SJCRH30 (cell line): ENCODE measurements at regions not wholly inside any gene's neighbourhood (a gene's known extent, or its start where the extent isn't known, plus 50 kb on each side); places are given as distances from the start of the nearest gene placed in this dataset.

Source experiments
- DNase-seq, 2 experiments: peaks; one replicate each; pipeline ENCODE4 v3.0.0-alpha.2; 2015 to 2020
- H3K27ac ChIP-seq: fragments of 250-450 bp; sonication (Bioruptor Pico); 2 replicates; pipeline ENCODE4 v1.5.1; 2020; ENCODE audit warnings: mild to moderate bottlenecking, moderate library complexity
- H3K27me3 ChIP-seq: fragments of 250-450 bp; sonication (Bioruptor Pico); 2 replicates; pipeline ENCODE4 v1.5.1; 2020; ENCODE audit warnings: mild to moderate bottlenecking, moderate library complexity
- H3K36me3 ChIP-seq: fragments of 250-450 bp; sonication (Bioruptor Pico); 2 replicates; pipeline ENCODE4 v1.5.1; 2020; ENCODE audit warnings: mild to moderate bottlenecking, moderate library complexity
- H3K4me1 ChIP-seq: fragments of 250-450 bp; sonication (Bioruptor Pico); 2 replicates; pipeline ENCODE4 v1.5.1; 2020; ENCODE audit warnings: mild to moderate bottlenecking, moderate library complexity
- H3K4me3 ChIP-seq: fragments of 250-450 bp; sonication (Bioruptor Pico); 2 replicates; pipeline ENCODE4 v1.5.1; 2020; ENCODE audit warnings: mild to moderate bottlenecking, moderate library complexity
- H3K9me3 ChIP-seq: fragments of 250-450 bp; sonication (Bioruptor Pico); replicated peaks from 2 replicates; pipeline ENCODE4 v1.5.1; 2020; ENCODE audit warnings: mild to moderate bottlenecking, moderate library complexity

GRCh38 chr21:38899277-38899947 lies 93.7 kb downstream of the ETS2 start:
- no peak for DNase-seq
- 0 out of 2 replicates have a peak, but pooled peaks cover 3% of the 10 kb centered on the region for H3K9me3 ChIP-seq
- H3K27ac ChIP-seq: no peak overlapping the region
- H3K4me1 ChIP-seq: peaks cover 14% of the 10 kb centered on the region
- H3K4me3 ChIP-seq: no peak overlapping the region
- H3K36me3 ChIP-seq: no peaks in the 10 kb centered on the region
- H3K27me3 ChIP-seq: no peaks in the 10 kb centered on the region

DNA sequence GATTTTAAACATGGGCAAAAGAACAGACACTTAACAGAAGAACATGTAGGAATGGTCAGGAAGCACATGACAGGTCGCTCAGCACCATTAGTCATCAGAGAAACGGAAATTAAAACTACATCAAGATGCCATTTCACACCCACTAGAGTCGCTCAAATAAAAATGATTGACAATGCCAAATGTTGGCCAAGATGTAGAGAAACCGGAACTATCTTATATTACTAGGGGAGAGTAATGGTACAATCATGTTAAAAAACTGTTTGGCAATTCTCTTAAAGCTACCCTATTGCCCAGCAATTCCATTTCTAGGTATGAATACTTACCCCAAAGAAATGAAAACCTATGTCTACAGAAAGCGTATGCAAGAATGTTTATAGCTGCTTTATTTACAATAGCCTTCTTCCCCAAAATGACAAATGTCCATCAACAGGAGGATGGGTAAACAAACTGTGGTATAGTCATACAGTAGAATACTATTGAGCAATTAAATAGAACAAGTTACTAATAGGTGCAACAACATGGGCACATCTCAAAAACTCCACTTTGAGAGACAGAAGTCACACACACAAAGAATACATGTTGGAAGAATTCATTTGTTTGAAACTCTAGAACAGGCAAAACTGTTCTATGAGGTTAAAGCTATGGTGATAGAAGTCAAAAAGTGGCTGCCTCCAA lies 92.8 kb downstream of the ETS2 start:
- Histone ChIP-seq H3K9me3 (0 out of 2 replicates have a peak, but pooled peaks cover 3% of the 10 kb centered on the region), H3K27me3 (no peaks in the 10 kb centered on the region), H3K4me1 (peaks cover 14% of the 10 kb centered on the region), H3K27ac (no peak overlapping the region), H3K4me3 (no peak overlapping the region), H3K36me3 (no peaks in the 10 kb centered on the region)
- peak in 1 of 2 experiments; percentile 68 for DNase-seq

- Histone ChIP-seq H3K27me3 (no peaks in the 10 kb centered on the region), H3K27ac (no peak overlapping the region), H3K9me3 (0 out of 2 replicates have a peak, but pooled peaks cover 3% of the 10 kb centered on the region), H3K4me1 (peaks cover 14% of the 10 kb centered on the region), H3K36me3 (no peaks in the 10 kb centered on the region), H3K4me3 (no peak overlapping the region)
- DNase-seq: no peak
These were observed 92.0 kb downstream of the ETS2 start for GRCh38 chr21:38897532-38898421.

- Histone ChIP-seq H3K4me3 (no peak overlapping the region), H3K36me3 (no peaks in the 10 kb centered on the region), H3K4me1 (peaks cover 14% of the 10 kb centered on the region), H3K27ac (no peak overlapping the region), H3K27me3 (no peaks in the 10 kb centered on the region), H3K9me3 (0 out of 2 replicates have a peak, but pooled peaks cover 3% of the 10 kb centered on the region)
- DNase-seq: peak in 1 of 2 experiments; percentile 38
These were observed 89.2 kb downstream of the ETS2 start for GRCh38 chr21:38894899-38895298.

- Histone ChIP-seq H3K27ac (no peak overlapping the region), H3K4me3 (no peak overlapping the region), H3K9me3 (0 out of 2 replicates have a peak, but pooled peaks cover 6% of the 10 kb centered on the region), H3K27me3 (no peaks in the 10 kb centered on the region), H3K36me3 (no peaks in the 10 kb centered on the region), H3K4me1 (no peaks in the 10 kb centered on the region)
- DNase-seq: no peak
These were observed 83.3 kb downstream of the ETS2 start for GRCh38 chr21:38888991-38889561.

DNA sequence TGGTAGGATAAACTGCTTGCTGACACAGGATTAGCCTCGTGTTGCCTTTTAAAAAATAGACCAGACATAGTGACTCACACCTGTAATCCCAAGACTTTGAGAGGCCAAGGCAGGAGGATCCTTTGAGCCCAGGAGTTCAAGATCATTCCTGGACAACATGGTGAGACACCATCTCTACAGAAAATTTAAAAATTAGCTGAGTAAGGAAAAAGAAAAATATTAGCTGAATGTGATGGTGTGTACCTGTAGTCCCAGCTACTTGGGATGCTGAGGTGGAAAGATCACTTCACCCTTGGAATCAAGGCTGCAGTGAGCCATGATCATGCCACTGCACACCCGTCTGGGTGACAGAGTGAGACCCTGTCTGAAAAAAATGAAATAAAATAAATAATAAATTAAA lies 82.0 kb downstream of the ETS2 start:
- Histone ChIP-seq H3K36me3 (no peaks in the 10 kb centered on the region), H3K4me3 (no peak overlapping the region), H3K27ac (no peak overlapping the region), H3K27me3 (no peaks in the 10 kb centered on the region), H3K4me1 (no peaks in the 10 kb centered on the region), H3K9me3 (0 out of 2 replicates have a peak, but pooled peaks cover 6% of the 10 kb centered on the region)
- DNase-seq: no peak

- 0 out of 2 replicates have a peak, but pooled peaks cover 6% of the 10 kb centered on the region for H3K9me3 ChIP-seq
- DNase-seq: no peak
- no peak overlapping the region for H3K27ac ChIP-seq
- no peaks in the 10 kb centered on the region for H3K36me3 ChIP-seq
- no peaks in the 10 kb centered on the region for H3K27me3 ChIP-seq
- no peaks in the 10 kb centered on the region for H3K4me1 ChIP-seq
- no peak overlapping the region for H3K4me3 ChIP-seq
These were observed 81.4 kb downstream of the ETS2 start for GRCh38 chr21:38887062-38887686.

DNA sequence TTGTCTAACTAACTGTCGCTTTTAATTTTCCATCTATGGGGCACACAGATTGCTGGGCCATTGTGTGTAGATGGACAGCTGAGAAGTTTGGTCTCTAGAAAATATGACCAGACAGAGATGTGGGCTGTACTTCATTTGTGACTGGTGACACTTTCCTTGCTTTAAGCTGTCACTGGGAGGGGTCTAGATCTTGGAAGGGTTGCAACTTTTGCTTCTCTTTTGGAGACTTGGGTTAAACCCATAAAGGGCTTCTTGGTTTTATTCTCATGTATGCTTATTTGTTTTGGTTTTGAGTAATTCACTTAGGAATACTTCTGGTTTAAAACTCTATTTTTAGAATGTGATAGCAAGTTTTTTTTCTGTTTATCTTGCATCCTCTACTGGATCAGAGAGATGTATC lies 80.2 kb downstream of the ETS2 start:
- Histone ChIP-seq H3K27me3 (no peaks in the 10 kb centered on the region), H3K36me3 (no peaks in the 10 kb centered on the region), H3K4me1 (no peaks in the 10 kb centered on the region), H3K4me3 (no peak overlapping the region), H3K27ac (no peak overlapping the region), H3K9me3 (0 out of 2 replicates have a peak, but pooled peaks cover 6% of the 10 kb centered on the region)
- no peak for DNase-seq

- DNase-seq: no peak
- H3K36me3 ChIP-seq: no peaks in the 10 kb centered on the region
- no peak overlapping the region for H3K27ac ChIP-seq
- H3K4me1 ChIP-seq: no peaks in the 10 kb centered on the region
- H3K9me3 ChIP-seq: 0 out of 2 replicates have a peak, but pooled peaks cover 6% of the 10 kb centered on the region
- no peaks in the 10 kb centered on the region for H3K27me3 ChIP-seq
- no peak overlapping the region for H3K4me3 ChIP-seq
These were observed 78.7 kb downstream of the ETS2 start for GRCh38 chr21:38884440-38884839.

DNA sequence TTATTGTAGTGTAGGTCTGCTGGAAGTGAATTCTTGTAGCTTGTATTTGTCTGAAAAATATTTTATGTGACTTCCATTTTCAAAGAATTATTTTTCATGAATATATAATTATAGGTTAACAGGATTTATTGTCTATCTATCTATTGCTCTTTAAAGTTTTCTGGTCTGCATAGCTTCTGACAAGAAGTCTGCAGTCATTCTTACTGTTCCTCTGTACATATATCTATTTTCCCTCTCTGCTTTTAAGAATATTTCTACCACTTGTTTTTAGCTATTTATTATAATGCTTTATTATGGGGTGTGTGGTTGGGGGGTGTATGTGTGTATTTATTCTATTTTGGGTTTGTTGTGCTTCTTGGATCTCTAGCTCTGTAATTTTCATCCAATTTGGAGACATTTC lies 77.4 kb downstream of the ETS2 start:
- no peak for DNase-seq
- Histone ChIP-seq H3K36me3 (no peaks in the 10 kb centered on the region), H3K27me3 (no peaks in the 10 kb centered on the region; the same call in 1 of the 2 replicates), H3K4me1 (no peaks in the 10 kb centered on the region), H3K27ac (no peak overlapping the region), H3K4me3 (no peak overlapping the region), H3K9me3 (0 out of 2 replicates have a peak, but pooled peaks cover 4% of the 10 kb centered on the region)

- DNase-seq: no peak
- Histone ChIP-seq H3K27me3 (no peaks in the 10 kb centered on the region; the same call in 1 of the 2 replicates), H3K27ac (no peak overlapping the region), H3K4me1 (no peaks in the 10 kb centered on the region), H3K4me3 (no peak overlapping the region), H3K36me3 (no peaks in the 10 kb centered on the region), H3K9me3 (no peaks in the 10 kb centered on the region)
These were observed 75.4 kb downstream of the ETS2 start for GRCh38 chr21:38881131-38881530.

GRCh38 chr21:38880577-38880966 lies 74.8 kb downstream of the ETS2 start:
- H3K4me3 ChIP-seq: no peak overlapping the region
- H3K9me3 ChIP-seq: no peaks in the 10 kb centered on the region
- no peak overlapping the region for H3K27ac ChIP-seq
- no peak for DNase-seq
- no peaks in the 10 kb centered on the region for H3K36me3 ChIP-seq
- no peaks in the 10 kb centered on the region for H3K4me1 ChIP-seq
- no peaks in the 10 kb centered on the region; the same call in 1 of the 2 replicates for H3K27me3 ChIP-seq

DNA sequence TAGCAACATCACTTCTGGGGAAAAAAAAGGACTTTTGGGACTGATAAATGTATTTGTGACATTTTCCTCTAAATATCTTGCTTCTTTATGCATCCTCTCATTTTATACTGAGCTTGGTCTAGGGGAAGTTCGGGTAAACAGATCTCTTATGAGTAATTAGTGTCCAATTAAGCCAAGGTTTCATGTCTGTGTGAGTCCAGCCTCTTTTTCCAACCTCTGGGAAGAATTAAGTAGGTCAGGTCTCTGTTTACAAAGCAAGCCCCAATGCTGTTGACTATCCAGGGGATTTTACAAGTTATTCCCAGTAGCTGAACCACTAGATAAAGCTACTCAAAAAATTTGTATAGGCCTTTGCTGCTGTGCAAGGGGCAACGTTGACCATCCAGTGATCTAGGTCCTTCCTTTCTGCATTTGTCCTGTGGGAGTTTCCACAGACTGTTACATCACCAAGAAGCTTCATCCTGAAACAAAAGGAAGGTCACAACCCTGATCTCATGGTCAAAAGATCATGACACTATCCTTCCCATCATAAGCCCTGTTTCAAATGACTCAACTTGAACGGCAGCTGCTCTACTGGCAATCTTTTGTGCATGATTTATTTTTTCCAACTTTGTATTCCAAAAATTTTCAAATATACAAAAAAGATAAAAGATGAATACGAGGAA lies 74.3 kb downstream of the ETS2 start:
- DNase-seq: no peak
- H3K36me3 ChIP-seq: no peaks in the 10 kb centered on the region
- H3K4me3 ChIP-seq: no peak overlapping the region
- no peaks in the 10 kb centered on the region for H3K9me3 ChIP-seq
- no peak overlapping the region for H3K27ac ChIP-seq
- no peaks in the 10 kb centered on the region; the same call in 1 of the 2 replicates for H3K27me3 ChIP-seq
- H3K4me1 ChIP-seq: no peaks in the 10 kb centered on the region
